CD4-positive, alpha-beta T cell treated with Interleukin-6 at 100 ng/mL for 8 hours (primary cell): ENCODE measurements at regions not wholly inside any gene's neighbourhood (a gene's known extent, or its start where the extent isn't known, plus 50 kb on each side); places are given as distances from the start of the nearest gene placed in this dataset.

Experiments used
- DNase-seq: peaks from one replicate; pipeline ENCODE4 v3.0.0-alpha.2; 2020; ENCODE audit warnings: mixed read lengths, low spot score

- DNase-seq = no peak
These were observed 50.8 kb upstream of the MYLIP start for GRCh38 chr6:16078064-16078463.

DNA sequence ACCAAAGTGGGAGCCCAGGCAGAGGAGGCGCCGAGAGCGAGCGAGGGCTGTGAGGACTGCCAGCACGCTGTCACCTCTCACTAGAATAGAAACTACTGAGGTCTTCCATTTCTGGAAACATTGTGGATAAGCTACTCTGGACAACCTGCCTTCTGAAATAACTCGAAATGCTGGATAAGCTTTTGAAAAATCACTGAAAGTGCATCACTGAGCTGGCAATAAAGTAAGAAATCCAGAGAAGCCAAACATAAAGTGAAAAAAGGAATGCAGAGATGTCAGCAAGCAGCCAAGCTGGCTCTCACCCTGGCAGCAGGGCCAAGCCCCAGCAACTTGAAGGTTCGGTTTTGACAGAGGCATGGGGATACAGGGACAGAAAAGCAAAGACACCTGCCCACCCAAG lies 59.2 kb upstream of the MYLIP start:
- no peak for DNase-seq

- DNase-seq = no peak
These were observed 59.7 kb upstream of the MYLIP start for GRCh38 chr6:16069222-16069621.

GRCh38 chr6:16067568-16067967 lies 61.3 kb upstream of the MYLIP start:
- no peak for DNase-seq

- no peak for DNase-seq
These were observed 64.2 kb upstream of the MYLIP start for GRCh38 chr6:16064671-16065072.

GRCh38 chr6:16063580-16063979 lies 65.3 kb upstream of the MYLIP start:
- no peak for DNase-seq

DNA sequence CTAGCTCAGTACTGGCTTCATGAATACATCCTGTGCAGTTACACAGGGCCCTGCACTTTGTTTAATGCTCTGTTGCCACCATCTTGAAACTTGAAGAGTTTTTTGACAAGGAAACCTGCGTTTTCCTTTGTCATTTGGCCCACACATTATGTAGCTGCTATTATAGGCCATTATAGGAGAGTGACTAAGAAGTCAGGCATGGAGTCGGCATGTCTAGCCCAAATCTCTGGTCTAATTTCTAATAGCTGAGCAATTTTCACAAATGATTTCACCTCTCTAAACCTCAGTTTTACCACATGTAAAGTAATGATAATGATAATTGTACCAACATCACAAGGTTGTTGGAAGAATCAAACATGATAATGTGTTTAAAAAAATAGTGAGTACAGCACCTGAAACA lies 67.1 kb upstream of the MYLIP start:
- DNase-seq = no peak

DNA sequence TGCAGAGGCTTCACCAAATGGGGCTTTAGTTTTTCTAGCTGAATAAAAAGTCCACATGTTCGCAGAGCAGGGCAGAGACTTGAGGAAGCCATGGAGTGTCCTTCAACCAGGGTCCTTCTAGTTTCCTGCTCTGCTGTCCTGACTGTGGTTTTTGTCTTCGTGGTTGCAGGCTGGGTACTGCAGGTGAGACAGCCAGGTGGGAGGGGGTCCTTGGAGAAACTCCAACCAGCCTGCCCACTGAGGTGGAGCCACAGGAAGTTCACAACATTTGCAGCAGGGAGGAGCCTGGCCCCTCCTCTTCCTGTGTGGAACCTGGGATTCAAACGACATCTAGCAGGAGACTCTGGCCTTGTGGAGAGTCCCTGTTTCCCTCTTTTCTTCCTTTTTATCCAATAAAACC lies 68.8 kb upstream of the MYLIP start:
- DNase-seq = no peak

GRCh38 chr6:16059496-16059895 lies 69.4 kb upstream of the MYLIP start:
- DNase-seq = no peak

DNA sequence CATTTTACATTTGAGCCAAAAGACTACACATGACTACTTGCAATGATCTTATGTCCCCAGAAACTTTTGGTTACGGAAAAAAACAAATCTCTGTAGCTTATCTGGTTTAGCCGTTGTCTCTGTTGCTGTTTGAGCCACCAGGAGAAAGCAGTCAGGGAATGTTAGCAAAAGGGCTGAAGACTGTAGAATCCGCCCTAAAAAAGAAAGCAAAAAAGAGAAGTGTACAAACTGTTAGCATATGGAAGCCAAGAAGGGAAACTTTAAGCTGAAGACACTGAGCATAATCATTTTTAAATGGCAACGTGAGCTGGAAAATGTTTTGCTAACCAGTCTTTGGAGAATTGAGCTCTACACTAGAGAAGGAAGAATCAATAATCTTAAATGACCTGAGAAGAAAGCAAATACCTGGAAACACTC lies 69.9 kb upstream of the MYLIP start:
- DNase-seq = no peak

GRCh38 chr6:16058201-16058928 lies 70.5 kb upstream of the MYLIP start:
- DNase-seq = no peak

GRCh38 chr6:16057446-16057845 lies 71.4 kb upstream of the MYLIP start:
- DNase-seq = no peak

GRCh38 chr6:16056263-16056870 lies 72.5 kb upstream of the MYLIP start:
- no peak for DNase-seq

GRCh38 chr6:16055852-16056251 lies 73.0 kb upstream of the MYLIP start:
- DNase-seq = no peak

GRCh38 chr6:16049168-16049567 lies 79.7 kb upstream of the MYLIP start:
- DNase-seq = no peak

GRCh38 chr6:16048221-16048620 lies 80.7 kb upstream of the MYLIP start:
- no peak for DNase-seq

DNA sequence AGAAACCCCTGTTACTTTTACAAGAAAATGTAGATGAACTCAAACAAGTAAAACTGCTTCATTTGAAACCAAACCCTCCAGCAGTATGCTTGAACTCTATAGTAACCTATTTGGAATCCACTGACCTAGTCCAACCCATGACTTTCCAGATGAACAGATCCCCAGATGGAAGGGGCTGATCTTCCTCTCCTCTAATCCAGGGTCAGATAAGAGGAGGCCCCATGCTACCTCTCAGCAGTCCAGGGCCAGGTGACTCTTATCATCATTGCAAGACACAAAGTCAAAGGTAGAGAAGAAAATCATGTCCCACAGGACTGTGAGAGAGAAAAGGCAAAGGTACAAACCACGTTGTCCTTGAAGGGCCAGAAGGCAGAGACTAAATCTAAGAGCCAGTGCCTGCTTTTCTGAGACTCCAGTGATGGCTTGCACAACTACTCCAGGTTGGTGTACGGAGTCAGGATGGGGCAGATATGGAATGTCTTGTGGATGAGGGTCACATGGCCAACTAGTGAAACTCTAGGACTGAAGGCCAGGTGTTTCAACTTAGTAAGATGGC lies 81.4 kb upstream of the MYLIP start:
- no peak for DNase-seq

GRCh38 chr6:16045238-16045637 lies 83.6 kb upstream of the MYLIP start:
- DNase-seq = no peak

DNA sequence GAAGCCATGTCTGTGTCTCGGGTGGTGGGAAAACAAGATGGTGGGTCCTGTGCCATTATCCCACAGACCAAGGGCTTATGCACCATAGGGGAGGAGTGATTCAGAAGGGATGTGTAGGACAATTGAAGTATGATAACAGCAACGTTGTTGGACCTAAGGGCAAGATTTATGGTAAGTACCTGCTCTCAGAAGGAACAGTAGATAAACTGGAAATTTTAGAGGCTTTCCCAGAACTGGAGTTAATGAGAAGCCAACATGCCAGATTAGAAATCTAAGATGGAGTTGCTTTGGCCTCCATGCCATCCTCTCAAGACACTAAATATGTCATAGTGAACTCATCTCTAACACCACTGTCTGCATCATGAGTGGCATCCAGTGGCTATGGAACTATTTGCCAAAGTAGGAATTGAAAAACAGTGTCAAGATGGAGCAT lies 84.7 kb upstream of the MYLIP start:
- DNase-seq = no peak

DNA sequence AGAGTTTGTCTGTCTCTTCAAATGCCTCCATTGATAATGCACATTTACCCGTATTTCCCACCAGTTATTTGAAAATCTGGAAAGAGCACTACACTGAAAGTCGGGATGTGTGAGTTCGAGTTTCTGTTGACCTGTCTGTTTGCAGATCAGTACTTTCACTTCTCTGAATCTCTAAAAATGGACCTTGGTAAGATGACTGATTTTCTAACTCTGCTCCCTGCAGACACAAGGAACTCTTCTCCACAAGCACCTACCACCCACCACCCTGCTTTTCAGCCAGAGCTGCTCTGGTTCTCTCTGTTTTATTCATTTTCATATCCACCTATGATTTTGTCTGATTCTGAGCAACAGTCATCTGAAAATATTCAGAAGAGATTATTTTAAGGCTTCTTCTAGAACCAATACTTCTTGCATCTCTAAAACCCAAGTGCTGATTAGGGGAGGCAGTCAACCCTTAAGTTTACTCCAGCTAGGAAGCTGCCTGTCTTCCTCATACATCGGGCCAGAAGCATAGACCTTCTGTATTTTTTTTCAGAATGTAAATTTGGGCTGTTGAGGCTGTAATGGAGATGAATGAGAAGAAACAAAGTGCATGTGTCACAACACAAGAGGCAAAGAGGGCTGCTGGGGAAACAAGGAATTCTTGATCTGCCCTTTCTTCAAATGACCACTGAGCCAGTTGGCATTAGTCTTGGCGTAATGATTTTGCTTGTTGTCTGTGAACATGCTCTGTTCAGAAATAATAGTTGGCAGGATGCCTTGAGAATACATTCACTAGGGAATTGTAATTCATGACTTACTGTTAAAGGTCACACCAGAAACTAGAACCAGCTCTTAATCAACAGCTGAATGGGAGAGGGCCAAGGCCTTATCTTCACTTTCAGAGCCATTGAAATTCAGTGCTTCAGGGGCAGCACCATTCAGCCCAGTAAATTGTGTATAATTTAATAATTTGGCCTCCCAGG lies 85.4 kb upstream of the MYLIP start:
- DNase-seq = no peak

DNA sequence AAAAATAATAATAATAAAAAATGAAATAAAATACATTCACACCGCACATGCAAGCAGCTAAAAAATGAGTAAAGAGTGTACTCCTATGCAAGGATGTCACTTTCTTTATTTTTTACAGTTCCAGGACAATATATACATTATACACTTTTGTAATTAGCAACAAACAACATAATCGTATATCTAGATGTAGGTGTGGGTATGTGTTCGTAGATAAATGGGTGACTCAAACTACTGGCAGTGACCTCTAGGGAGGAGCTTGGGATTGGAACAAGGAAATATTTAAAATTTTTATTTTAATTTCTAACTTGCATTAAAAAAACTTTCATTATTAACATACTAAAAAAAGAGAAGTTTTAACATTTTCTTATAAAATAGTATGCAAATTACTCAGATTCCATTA lies 86.1 kb upstream of the MYLIP start:
- DNase-seq = no peak

- no peak for DNase-seq
These were observed 87.6 kb upstream of the MYLIP start for GRCh38 chr6:16041327-16041726.

- DNase-seq = no peak
These were observed 88.3 kb upstream of the MYLIP start for GRCh38 chr6:16040628-16040974.
